Testis (tissue), 2 donors: ENCODE measurements at regions not wholly inside any gene's neighbourhood (a gene's known extent, or its start where the extent isn't known, plus 50 kb on each side); places are given as distances from the start of the nearest gene placed in this dataset.

ENCODE experiments used
- DNase-seq: peaks from one replicate; pipeline ENCODE4 v3.0.0-alpha.2; 2019
- H3K27ac ChIP-seq, 2 donors: fragments of 200-600 bp; sonication (generic); one replicate each; pipeline ENCODE4 v1.5.1; 2019
- H3K27me3 ChIP-seq: fragments of 200-600 bp; sonication (generic); one replicate; pipeline ENCODE4 v1.5.1; 2019
- H3K36me3 ChIP-seq: fragments of 200-600 bp; sonication (generic); one replicate; pipeline ENCODE4 v1.5.1; 2017; ENCODE audit warnings: low read depth; ENCODE audit errors: missing control alignments
- H3K4me1 ChIP-seq: fragments of 200-600 bp; sonication (generic); one replicate; pipeline ENCODE4 v1.5.1; 2019
- H3K4me3 ChIP-seq, 2 donors: fragments of 200-600 bp; sonication (generic); one replicate each; pipeline ENCODE4 v1.5.1; 2017 to 2019
- H3K9me3 ChIP-seq: fragments of 200-600 bp; sonication (generic); one replicate; pipeline ENCODE4 v1.5.1; 2017
- CTCF ChIP-seq, 3 experiments: fragments of 450-650 bp in 2 of 3; fragments of 200-600 bp in 1 of 3; sonication (generic) in 1 of 3; IDR thresholded peaks; one replicate each; pipeline ENCODE4 v1.5.1; 2016 to 2019; ENCODE audit warnings: antibody characterized with exemption in 3 of 3, mild to moderate bottlenecking in 2 of 3, moderate library complexity in 1 of 3
- POLR2A ChIP-seq: fragments of 450-650 bp; IDR thresholded peaks from one replicate; pipeline ENCODE4 v1.6.1; 2017; ENCODE audit warnings: antibody characterized with exemption, mild to moderate bottlenecking, moderate library complexity
- WGBS, 2 donors: methylation state at CpG; one replicate each; pipeline ENCODE4 v1.1.5; 2018; 5-methylcytosine and 5-hydroxymethylcytosine counted together
- intact Hi-C: fragments of 100-400 bp; cut with DNase I; formaldehyde crosslinking; loops from one replicate; pipeline ENCODE4 v1.15.1; 2023; ENCODE audit warnings: low total_unique reads

GRCh38 chr6:22670605-22671004 lies 101.2 kb downstream of the HDGFL1 start:
- DNase-seq: no peak
- intact Hi-C loops: no loop called here
- Histone ChIP-seq H3K27ac (no peak overlapping the region), H3K4me1 (peaks cover 3% of the 10 kb centered on the region), H3K36me3 (no peaks in the 10 kb centered on the region), H3K27me3 (no peaks in the 10 kb centered on the region), H3K9me3 (no peaks in the 10 kb centered on the region), H3K4me3 (no peak overlapping the region)
- no peak for TF ChIP-seq POLR2A
- no peak for TF ChIP-seq CTCF (IDR thresholded peaks at IDR 0.05)
- 39 to 51% methylated on average over 4 of the region's 4 CpGs for WGBS, 2 donors

- H3K36me3 ChIP-seq: no peaks in the 10 kb centered on the region
- no peak for TF ChIP-seq CTCF (IDR thresholded peaks at IDR 0.05)
- TF ChIP-seq POLR2A: no peak
- peaks cover 2% of the 10 kb centered on the region for H3K4me1 ChIP-seq
- intact Hi-C loops: no loop called here
- H3K27ac ChIP-seq: no peak overlapping the region
- DNase-seq: no peak
- no peaks in the 10 kb centered on the region for H3K27me3 ChIP-seq
- WGBS, 2 donors: 68% methylated on average over 3 of the region's 3 CpGs
- no peak overlapping the region for H3K4me3 ChIP-seq
- no peaks in the 10 kb centered on the region for H3K9me3 ChIP-seq
Measured at GRCh38 chr6:22673474-22673873, 104.1 kb downstream of the HDGFL1 start.

DNA sequence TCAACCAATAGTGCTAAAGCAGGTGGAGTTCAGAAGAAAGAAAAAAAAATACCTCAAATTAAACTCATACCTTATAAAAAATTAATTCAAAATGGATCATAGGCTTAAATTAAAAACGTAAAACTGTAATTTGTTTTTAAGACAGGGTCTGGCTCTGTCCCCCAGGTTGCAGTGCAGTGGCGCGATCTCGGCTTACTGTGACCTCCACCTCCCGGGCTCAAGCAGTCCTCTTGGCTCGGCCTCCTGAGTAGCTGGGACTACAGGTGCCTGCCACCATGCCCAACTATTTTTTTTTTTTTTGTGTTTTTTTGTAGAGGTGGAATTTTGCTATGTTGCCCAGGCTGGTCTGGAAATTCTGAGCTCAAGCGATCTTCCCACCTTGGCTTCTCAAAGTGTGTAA lies 111.6 kb downstream of the HDGFL1 start:
- no peak for TF ChIP-seq POLR2A
- no peak for TF ChIP-seq CTCF (IDR thresholded peaks at IDR 0.05)
- Histone ChIP-seq H3K36me3 (no peaks in the 10 kb centered on the region), H3K27me3 (no peaks in the 10 kb centered on the region), H3K4me3 (no peak overlapping the region), H3K4me1 (no peaks in the 10 kb centered on the region), H3K9me3 (no peaks in the 10 kb centered on the region), H3K27ac (no peak overlapping the region)
- WGBS, 2 donors: 88 to 90% methylated on average over 7 of the region's 7 CpGs
- DNase-seq: no peak
- intact Hi-C loops: no loop called here

- DNase-seq: no peak
- Histone ChIP-seq H3K4me3 (no peak overlapping the region), H3K27me3 (no peaks in the 10 kb centered on the region), H3K27ac (no peak overlapping the region), H3K9me3 (no peaks in the 10 kb centered on the region), H3K4me1 (no peaks in the 10 kb centered on the region), H3K36me3 (no peaks in the 10 kb centered on the region)
- intact Hi-C loops: no loop called here
- no peak for TF ChIP-seq CTCF (IDR thresholded peaks at IDR 0.05)
- TF ChIP-seq POLR2A: no peak
- WGBS, 2 donors: 91 to 96% methylated on average over 3 of the region's 3 CpGs
Measured at GRCh38 chr6:22681761-22682160, 112.4 kb downstream of the HDGFL1 start.

GRCh38 chr6:22682979-22683378 lies 113.6 kb downstream of the HDGFL1 start:
- no peaks in the 10 kb centered on the region for H3K27me3 ChIP-seq
- no peaks in the 10 kb centered on the region for H3K36me3 ChIP-seq
- no peak overlapping the region for H3K4me3 ChIP-seq
- no peak for DNase-seq
- intact Hi-C loops: no loop called here
- no peak overlapping the region for H3K27ac ChIP-seq
- H3K4me1 ChIP-seq: no peaks in the 10 kb centered on the region
- no peak for TF ChIP-seq CTCF (IDR thresholded peaks at IDR 0.05)
- TF ChIP-seq POLR2A: no peak
- no peaks in the 10 kb centered on the region for H3K9me3 ChIP-seq
- 71 to 75% methylated on average over 6 of the region's 6 CpGs for WGBS, 2 donors
